Dermis blood vessel endothelial cell (primary cell): ENCODE measurements at regions not wholly inside any gene's neighbourhood (a gene's known extent, or its start where the extent isn't known, plus 50 kb on each side); places are given as distances from the start of the nearest gene placed in this dataset.

Experiments used
- DNase-seq: peaks from one replicate; pipeline ENCODE4 v3.0.0; 2010

GRCh38 chr13:104098421-104098820 is 1032.2 kb upstream of the SLC10A2 start:
- DNase-seq: peak; percentile 36

- no peak for DNase-seq
Observed at GRCh38 chr13:104086759-104087158, 1020.5 kb upstream of the SLC10A2 start.

GRCh38 chr13:104086210-104086609 is 1020.0 kb upstream of the SLC10A2 start:
- DNase-seq: no peak

GRCh38 chr13:104085611-104086010 is 1019.4 kb upstream of the SLC10A2 start:
- DNase-seq: no peak

- DNase-seq: no peak
Observed at GRCh38 chr13:104074326-104074725, 1008.1 kb upstream of the SLC10A2 start.

GRCh38 chr13:104071806-104072205 is 1005.6 kb upstream of the SLC10A2 start:
- DNase-seq: no peak

- no peak for DNase-seq
Observed at GRCh38 chr13:104065328-104065727, 999.1 kb upstream of the SLC10A2 start.

GRCh38 chr13:104057861-104058260 is 991.6 kb upstream of the SLC10A2 start:
- peak; percentile 8 for DNase-seq

- DNase-seq: no peak
Observed at GRCh38 chr13:104045907-104046306, 979.7 kb upstream of the SLC10A2 start.

- no peak for DNase-seq
Observed at GRCh38 chr13:104043184-104043583, 977.0 kb upstream of the SLC10A2 start.

- DNase-seq: no peak
Observed at GRCh38 chr13:104034891-104035290, 968.7 kb upstream of the SLC10A2 start.

- DNase-seq: no peak
Observed at GRCh38 chr13:104025303-104025702, 959.1 kb upstream of the SLC10A2 start.

GRCh38 chr13:104024416-104025170 is 958.4 kb upstream of the SLC10A2 start:
- peak; percentile 86 for DNase-seq

- no peak for DNase-seq
Observed at GRCh38 chr13:104021806-104022397, 955.7 kb upstream of the SLC10A2 start.

GRCh38 chr13:104017317-104017716 is 951.1 kb upstream of the SLC10A2 start:
- DNase-seq: no peak

- DNase-seq: peak; percentile 45
Observed at GRCh38 chr13:104015646-104016396, 949.6 kb upstream of the SLC10A2 start.

- DNase-seq: peak; percentile 35
Observed at GRCh38 chr13:104014803-104015645, 948.8 kb upstream of the SLC10A2 start.

GRCh38 chr13:104011505-104012241 is 945.5 kb upstream of the SLC10A2 start:
- DNase-seq: no peak

GRCh38 chr13:104008541-104009435 is 942.6 kb upstream of the SLC10A2 start:
- peak; percentile 90 for DNase-seq

- DNase-seq: no peak
Observed at GRCh38 chr13:104008075-104008474, 941.9 kb upstream of the SLC10A2 start.

- DNase-seq: peak; percentile 27
Observed at GRCh38 chr13:104006625-104007075, 940.4 kb upstream of the SLC10A2 start.
